GM04504 (cell line): ENCODE measurements at regions not wholly inside any gene's neighbourhood (a gene's known extent, or its start where the extent isn't known, plus 50 kb on each side); places are given as distances from the start of the nearest gene placed in this dataset.
"Not testable (repeated sequence)": the region's sequence is repeated elsewhere in the genome, so short reads cannot be mapped to it uniquely, and the experiment has no call there.

ENCODE experiments used
- DNase-seq: peaks from one replicate; pipeline ENCODE4 v3.0.0-alpha.2; 2012; ENCODE audit warnings: low read depth

DNA sequence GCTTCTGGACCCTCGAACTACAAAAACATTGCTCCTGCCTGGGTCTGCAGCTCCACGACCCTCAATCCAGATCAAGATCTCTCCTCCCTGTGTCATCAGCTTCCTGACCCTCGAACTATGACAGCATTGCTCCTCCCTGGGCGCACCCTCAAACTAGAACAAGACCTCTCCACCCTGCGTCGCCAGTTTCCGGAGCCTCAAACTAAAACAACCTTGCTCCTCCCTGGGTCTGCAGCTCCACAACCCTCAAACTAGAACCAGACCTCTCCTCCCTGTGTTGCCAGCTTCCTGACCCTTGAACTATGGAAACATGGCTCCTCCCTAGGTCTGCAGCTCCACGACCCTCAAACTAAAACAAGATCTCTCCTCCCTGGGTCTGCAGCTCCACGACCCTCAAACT lies 339.7 kb upstream of the SULF2 start:
- no peak for DNase-seq

DNA sequence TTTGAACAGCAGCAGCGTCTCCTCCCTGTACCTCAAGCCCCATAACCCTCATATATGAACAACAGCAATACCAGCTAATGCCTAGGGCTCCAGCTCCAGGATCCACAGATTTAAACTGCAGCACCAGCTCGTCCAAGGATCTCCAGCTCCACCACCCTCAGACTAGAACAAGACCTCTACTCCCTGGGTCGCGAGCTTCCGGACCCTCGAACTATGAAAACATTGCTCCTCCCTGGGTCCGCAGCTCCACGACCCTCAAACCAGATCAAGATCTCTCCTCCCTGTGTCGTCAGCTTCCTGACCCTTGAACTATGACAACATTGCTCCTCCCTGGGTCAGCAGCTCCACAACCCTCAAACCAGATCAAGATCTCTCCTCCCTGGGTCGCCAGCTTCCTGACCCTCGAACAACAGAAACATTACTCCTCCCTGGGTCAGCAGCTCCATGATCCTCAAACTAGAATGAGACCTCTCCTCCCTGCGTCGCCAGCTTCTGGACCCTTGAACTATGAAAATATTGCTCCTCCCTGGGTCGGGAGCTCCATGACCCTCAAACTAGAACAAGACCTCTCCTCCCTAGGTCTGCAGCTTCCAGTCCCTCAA lies 339.0 kb upstream of the SULF2 start:
- DNase-seq: no peak

DNA sequence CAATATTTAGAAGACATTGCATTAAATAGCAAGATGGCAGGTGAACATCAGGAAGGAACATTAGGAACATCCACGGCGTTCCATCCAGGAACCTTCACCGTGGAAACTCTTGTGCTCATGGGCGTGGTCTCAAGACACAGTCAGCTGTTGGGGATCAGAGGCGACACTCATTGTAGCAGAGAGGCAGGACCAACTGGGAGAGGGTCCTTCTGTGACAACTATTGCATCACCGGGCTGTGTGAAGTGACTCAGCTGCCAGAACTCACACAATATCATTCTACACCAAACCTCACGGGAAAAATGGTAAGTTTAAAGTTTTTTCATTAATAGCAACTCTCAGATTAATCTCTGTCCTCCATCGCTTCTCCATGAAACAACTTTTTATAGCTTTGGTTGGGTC lies 334.8 kb upstream of the SULF2 start:
- no peak for DNase-seq

- not testable (repeated sequence) for DNase-seq
These were observed 334.1 kb upstream of the SULF2 start for GRCh38 chr20:48119389-48119788.

DNA sequence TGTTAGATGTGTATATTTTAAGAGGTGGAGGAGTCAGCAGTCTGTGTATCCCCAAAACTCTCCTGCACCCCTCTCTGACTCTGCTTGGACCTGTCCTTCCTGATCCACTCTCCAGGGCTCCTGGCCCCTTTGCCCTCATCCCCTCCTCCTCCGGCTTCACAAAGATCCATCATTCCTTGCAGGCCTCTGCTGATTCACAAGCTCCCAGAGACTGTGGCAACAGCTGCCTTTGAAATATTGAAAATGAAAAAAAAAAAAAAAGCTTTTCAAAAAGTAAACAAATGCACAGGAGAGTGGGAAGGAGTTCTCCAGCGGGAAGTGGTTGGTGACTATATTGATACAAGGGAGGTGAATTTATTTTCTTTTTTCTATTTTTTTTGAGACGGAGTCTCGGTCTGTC lies 330.2 kb upstream of the SULF2 start:
- DNase-seq: no peak

DNA sequence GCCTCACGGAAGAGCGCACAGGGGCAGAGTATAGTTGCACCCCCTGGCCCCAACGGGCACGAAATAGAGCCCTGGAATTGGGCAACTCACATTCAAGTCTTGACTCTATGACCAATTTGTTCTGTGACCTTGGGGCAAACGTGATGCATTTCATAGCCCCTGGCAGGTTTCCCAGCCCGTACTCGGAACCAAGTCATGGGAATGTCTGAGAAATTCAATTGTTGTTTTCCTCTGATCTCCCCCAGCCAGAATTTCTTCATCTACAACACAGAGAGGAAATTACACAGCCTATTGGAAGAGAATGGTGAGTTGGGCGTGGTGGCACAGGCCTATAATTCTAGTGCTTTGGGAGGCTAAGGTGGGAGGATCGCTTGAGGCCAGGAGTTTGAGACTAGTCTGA lies 322.3 kb upstream of the SULF2 start:
- DNase-seq: no peak

GRCh38 chr20:48106428-48106827 lies 321.1 kb upstream of the SULF2 start:
- no peak for DNase-seq

DNA sequence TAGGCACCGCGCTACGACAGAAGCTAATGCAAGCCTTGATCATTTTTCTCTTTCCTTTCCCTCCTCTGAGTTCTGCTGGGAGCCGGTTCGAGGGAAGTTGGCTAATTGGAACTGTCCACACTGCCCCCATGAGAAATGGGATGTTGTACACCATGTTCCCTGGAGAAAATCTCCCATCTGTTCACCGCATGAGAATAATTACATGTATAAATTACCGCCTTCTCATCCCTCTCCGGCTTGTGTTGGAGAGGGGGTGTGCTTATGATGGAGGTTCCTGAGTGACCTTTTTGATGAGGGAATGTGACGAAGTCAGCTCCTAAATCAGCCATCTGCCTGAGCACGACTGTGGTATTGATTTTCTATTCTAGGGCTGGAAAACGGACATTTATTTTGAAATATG lies 320.2 kb upstream of the SULF2 start:
- DNase-seq: no peak

GRCh38 chr20:48102931-48103660 lies 317.8 kb upstream of the SULF2 start:
- no peak for DNase-seq

GRCh38 chr20:48102076-48102787 lies 317.0 kb upstream of the SULF2 start:
- no peak for DNase-seq

- no peak for DNase-seq
These were observed 315.2 kb upstream of the SULF2 start for GRCh38 chr20:48100483-48100882.

DNA sequence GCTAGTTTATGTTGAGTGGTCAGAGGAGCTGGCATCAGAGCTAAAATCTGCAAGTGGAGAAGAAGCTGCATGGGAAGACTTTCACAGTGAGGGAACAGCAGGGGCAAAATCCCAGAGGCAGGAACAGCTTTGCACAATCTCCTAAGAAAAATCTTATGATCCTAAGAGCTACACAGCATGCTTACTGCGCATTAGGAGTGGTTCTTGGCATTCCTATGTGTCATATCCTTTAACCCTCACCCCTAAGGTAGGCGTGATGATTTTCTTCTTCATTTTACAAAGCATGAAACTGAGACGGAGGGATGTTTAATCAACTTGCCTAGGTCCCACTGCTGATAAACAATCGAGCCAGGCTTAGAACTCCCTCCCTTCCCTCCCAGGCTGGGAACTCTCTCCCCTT lies 313.6 kb upstream of the SULF2 start:
- no peak for DNase-seq

DNA sequence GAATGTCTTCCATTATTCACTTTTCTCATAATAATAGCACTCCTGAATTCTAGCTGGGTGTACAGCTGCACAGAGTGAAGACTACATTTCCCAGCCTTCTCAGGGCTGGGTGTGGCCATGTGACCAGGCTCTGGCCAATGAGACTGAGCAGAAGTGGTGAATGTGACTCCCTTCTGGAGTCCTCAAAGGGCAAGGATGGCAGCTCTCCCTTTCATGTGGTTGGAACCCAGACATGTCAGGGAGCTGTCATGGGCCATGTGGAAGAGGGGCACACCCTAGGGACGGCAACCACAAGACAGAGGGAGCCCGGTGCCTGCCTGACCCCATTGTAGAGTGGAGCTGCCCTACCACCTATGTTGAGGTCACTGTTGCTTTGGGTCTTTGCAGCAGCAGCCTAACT lies 312.8 kb upstream of the SULF2 start:
- no peak for DNase-seq

- DNase-seq: no peak
These were observed 311.9 kb upstream of the SULF2 start for GRCh38 chr20:48096957-48097890.

- DNase-seq: no peak
These were observed 311.1 kb upstream of the SULF2 start for GRCh38 chr20:48096212-48096875.

GRCh38 chr20:48094944-48095343 lies 309.7 kb upstream of the SULF2 start:
- no peak for DNase-seq

DNA sequence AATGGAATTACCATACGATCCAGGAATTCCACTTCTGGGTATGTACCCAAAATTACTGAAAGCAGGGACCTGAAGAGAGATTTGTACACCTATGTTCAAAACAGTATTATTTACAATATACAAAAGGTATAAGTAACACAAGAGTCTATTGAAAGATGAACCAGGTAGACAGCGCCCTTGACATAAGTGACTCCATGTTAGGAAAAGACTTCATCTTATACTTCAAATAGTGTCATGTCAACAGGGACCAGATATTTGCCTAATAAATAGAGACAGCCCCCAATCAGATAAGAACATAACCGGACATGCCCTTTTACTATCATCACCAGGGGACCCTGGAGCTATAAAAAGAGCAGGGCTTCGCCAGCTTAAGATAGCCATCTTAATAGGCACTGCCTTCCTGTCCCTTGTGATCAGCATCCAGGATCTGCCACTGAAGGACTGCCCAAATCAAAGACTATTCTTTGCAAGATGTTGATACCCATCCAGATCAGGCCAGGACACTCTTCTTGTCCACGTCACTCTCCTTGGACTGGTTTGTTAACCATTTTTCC lies 309.0 kb upstream of the SULF2 start:
- no peak for DNase-seq

DNA sequence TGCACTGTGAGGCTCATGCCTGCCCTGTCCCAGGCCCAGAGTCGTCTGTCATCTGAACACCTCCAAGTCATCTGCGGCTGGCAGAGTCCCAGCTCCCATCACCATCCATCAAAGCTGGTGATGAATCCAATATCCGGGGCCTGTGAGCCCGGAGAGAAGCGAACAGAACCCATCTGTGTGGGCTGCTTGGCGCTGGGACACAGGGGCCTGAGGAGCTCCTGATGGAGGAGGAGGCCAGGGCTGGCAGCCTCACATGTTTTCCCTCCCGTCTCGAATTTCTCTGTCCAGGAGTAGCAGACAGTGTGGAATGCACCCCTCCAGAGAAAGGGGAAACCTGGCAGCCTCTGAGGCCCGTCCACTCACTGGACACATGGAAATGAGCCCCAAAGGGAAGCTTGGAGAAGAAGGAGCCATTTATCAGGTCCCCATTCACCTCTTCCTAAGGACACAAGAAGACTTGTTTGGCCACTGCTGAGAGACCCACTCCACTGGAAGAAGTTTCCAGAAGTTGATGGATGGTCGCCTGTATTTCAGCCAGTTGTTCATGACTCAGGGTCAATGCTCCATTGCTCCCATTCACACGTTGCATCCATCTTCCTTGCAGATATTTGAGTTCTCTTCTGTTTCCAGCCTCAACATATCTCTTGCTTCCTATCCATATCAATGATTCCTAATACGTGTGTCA lies 307.5 kb upstream of the SULF2 start:
- DNase-seq: no peak

DNA sequence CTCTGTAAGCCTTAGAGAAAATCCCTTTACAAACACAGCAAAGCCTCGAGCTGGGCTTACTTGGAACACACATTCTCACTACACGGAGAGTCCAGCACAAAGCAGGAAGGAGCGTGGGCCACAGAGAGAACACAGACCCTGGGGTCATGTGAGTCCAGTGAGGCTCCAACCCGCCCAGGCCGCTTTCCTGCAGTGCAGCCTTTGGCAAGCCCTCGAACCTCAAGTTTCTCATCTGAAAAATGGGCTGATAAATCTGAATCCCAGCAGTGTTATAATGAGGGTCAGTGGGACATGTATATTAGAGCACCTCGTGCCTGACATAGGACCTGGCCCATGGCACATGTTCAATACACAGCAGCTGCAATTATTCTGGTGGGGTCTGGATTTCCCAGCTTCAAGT lies 305.5 kb upstream of the SULF2 start:
- DNase-seq: no peak

- no peak for DNase-seq
These were observed 305.0 kb upstream of the SULF2 start for GRCh38 chr20:48090314-48090713.

DNA sequence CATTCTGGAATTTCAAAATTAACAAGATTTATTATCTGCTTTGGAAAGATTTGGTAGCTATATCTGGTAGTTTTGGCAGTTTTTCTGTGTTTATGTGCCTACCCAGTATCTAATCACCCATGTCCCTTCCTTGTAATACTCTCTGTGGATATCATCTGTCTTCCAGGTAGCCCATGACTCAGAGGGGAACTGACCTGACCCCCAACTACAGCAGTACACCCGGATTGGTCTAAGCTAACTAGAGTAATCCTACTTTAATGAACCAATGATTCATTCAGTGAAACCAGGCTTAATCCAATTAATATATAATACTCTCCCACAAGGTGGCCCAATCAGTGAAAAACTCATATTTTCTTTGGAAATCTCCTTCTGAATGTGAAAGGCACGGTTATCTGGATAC lies 295.3 kb upstream of the SULF2 start:
- no peak for DNase-seq
